GM18907 (cell line): ENCODE measurements at regions not wholly inside any gene's neighbourhood (a gene's known extent, or its start where the extent isn't known, plus 50 kb on each side); places are given as distances from the start of the nearest gene placed in this dataset.
A peak's percentile ranks its signal among the peaks of the same experiment; 100 is the strongest.

ENCODE experiments used
- ATAC-seq: cut with Tn5 transposase; IDR thresholded peaks from one replicate; pipeline ENCODE4 v1.9.1; 2021; ENCODE audit warnings: mild to moderate bottlenecking, moderate library complexity; ENCODE audit not compliant: unreplicated experiment

DNA sequence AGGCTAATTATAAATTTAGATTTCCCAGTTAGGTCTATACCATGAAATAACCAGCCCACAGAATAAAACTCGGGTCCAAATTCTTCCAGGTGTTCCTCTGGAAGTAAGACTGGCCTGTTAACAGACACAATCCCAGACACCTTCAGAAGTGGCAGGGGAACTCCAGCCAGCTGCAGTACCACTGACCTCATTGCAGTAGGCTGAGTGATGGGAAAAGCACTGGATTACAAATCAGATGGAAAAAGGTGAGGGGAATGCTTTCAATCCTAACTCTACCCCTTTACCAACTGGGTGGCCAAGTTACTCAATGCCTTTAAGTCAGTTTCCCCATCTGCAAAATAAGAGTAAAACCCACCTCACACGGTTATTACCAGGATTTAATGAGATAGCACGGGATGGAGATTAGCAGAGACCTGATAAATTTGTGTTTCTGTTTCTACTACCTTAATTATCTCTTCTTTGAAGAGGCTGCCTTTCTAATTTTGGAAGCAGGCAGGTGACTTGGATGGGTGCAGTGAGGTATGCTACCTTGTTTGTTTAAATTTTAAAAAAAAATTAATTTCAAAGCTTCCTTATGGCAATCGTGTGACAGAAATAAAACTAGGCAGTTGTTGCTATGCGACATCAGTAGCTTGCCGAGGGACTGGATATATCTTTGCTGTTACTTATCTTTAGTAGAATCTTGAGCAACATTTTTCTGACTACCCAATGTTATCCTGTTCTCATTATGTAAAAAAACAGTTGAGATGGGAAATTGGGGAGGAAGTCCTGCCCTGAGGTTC lies 167.3 kb upstream of the GRIN2B start:
- ATAC-seq, result no peak

DNA sequence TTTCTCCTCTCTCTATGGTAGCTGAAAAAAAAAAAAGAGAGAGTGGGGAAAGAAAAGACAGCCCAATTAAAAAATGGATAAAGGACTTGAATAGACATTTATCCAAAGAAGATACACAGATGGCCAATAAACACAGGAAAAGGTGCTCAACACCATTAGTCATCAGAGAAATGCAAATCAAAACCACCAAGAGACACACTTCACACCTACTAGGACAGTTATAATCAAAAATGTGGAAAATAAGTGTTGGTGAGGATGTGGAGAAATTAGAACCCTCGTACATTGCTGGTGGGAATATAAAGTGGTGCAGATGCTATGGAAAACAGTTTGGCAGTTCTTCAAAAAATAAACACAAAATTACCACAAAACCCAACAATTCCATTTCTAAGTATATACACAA lies 172.4 kb upstream of the GRIN2B start:
- no peak for ATAC-seq

DNA sequence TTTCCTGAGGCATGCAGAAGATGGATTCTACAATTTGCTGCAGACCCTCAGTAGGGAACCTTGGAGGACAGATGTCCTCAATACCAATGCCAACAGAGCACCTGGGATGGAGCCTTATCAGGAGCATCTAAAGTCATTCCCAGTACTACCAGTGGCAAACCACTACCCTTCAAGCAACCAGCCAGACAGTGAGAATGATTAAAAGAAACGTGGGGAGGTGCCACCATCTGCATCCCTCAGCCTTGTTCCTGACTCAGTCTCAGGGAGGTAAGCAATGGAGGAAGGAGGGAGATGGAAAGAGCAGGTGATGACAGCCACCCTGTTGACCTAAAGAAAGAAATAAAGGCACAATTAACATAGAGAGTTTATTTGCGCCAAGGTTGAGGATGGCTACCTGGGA lies 175.2 kb upstream of the GRIN2B start:
- peak; percentile 4 for ATAC-seq

DNA sequence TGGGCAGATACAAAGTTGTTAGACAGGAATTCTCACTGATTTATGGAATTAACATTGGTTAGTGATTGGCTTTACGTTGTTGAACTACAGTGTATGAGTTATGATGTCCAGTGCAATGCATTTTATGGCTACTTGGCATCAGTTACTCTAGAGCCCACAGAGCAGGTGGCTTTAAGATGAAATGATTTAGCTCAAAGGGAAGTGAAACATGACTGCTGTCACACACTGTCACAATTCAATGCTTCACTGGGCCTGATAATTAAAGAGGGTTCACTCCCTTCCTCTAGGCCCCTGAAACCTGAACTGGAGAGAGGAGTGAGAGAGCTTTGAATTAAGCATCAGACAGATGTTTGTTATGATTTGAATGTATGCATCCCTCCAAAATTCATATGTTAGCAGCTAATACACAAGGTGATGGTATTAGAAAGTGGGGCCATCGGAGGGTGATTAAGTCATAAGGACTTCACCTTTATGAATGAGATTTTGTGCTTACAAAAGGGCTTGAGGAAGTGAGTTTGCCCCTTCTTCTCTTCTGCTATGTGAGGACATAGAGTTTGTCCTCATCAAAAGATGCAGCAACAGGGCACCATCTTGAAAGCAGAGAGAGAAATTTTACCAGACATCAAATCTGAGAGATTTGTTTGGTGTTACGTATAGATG lies 175.8 kb upstream of the GRIN2B start:
- peak; percentile 99 for ATAC-seq

DNA sequence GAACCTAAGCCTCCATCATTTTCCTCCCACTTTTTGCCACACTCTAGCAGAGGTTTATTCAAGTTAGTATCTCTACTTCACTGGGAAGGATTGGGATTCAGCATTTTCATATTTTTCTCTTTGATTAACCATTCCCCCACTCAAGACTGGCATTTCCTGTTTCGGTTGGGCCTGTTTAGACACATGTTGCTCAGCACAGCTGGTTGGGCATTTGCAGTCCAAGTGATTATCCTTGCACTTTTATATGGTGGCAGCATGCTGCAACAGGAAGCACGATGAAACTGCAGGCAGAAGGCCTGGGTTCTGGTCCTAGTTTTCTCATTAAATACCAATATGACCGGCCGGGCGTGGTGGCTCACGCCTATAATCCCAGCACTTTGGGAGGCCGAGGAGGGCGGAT lies 182.9 kb upstream of the GRIN2B start:
- no peak for ATAC-seq

DNA sequence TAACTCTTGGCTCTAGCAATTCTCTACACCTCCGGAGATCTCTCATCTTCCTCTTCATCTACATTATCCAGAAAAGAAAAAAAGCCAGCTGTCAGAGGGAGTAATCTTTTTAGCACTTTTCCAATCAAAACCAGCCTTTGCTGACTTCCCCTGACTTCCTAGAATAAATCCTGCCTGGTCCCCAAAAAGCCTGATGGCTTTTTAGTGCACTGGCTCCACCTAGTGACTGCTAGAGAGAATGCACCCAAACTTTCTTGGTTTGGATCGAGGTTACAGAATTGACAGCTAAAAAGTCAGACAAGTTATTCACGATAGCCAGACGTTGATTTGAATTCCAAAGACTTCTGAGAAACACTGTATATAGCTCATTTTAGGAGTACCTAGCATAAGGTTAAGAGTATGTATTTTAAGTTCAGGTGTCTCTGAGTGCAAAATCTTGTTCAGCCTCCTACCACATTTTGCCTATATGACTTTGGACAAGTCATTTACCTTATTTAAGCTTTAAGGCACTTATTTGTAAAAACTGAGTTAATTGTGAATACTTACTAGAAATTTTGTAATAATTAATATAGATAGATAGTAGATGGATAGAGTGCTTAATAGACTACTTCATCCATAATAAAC lies 185.7 kb upstream of the GRIN2B start:
- ATAC-seq, result peak; percentile 61

DNA sequence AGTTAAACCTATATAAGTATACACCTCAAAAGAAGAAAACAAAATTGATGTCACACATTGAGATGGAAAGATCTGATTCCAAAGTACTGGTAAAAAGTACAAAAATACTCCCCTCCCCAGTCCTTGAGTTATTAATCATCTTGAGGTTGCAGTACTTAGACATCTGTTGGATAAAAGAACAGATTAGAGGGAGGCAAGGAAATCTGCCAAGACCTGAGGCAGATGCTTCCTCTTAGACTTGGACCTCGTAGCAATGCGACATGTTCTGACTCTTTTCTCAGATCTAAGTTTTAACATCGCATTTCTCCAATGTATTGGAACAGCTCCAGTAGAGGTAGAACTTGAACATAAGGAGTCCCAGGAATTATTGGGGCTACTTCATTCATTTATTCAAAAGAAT lies 187.9 kb upstream of the GRIN2B start:
- no peak for ATAC-seq

DNA sequence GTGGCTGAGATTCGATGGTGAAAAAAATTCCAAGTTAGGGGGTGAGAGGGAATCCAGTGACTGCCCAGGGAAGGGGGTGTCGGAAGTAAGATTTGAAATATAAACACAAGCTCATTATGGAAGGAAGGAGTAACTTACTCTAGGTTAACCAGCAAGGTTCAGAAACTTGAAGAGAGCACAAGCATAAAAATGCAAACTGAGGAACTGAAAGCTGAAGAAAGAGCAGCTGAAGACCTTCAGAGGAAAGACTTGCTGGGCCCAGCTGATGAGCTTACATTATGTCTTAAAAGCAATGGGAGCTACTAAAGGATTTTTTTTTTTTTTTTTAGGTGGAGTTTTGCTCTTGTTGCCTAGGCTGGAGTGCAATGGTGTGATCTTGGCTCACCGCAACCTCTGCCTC lies 189.7 kb upstream of the GRIN2B start:
- ATAC-seq, result peak; percentile 80

DNA sequence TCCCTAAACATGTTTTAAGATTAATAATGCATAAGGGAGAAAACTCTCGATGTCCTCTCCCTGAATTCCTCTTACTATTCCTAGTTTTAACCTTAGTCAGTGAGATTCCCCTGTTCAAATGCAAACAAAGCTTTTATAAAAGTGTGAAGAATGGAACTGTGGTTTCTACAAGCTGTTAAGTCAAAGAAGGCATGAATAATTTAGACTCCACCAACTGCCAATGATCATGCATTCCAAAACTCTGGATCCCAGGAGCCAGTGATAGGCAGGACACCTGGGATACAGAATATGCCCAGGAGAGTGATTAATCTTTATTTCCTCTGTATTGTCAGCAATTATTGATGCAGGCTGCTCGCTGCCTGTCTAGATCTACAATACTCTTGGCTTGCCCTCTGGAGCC lies 190.3 kb upstream of the ATF7IP start:
- ATAC-seq, result no peak

DNA sequence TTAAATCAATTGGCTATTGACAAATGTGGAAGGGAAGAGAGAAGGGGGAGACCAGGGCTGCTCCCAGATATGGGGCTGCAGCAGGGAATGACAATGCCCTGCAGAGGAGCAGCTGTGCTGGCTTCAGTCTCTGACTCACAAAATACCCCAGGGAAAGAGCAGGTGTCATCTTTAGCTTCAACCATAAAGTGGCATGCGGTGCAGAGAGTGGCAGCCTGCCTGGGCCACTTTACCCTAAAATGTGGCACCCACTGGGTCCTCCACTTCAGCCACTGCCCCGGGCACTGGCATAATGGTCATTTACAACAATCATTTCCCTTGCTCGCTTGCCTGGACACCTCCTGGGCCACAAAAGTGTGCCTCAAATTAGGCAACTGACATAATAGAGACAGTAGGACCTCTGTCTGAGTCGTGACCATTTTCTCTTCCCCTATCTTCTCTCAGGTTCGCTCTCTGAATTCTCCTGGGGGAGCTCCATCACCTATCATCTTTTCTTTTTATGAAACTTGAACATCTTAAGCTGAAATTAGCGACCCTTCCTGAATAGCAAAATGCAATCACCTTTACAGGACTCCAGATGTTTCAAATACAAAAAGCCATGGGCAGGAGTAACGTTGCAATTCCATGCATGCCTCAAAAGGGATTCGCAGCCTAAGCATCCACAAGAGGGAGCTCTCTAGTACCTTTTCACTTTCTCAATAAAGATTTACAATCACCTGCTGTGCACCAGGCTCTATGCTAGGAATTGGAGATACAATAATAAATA lies 179.9 kb upstream of the ATF7IP start:
- peak; percentile 79 for ATAC-seq

DNA sequence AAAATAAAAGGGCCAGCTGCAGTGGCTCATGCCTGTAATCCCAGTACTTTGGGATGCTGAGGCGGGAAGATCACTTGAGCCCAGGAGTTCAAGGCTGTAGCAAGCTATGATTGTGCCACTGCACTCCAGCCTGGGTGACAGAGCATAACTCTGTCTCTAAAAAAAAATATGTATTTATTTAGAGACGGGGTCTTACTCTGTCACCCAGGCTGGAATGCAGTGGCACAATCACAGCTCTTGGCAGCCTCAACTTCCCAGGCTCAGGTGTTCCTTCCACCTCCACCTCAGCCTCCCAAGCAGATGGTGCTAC lies 179.3 kb upstream of the ATF7IP start:
- peak; percentile 3 for ATAC-seq

DNA sequence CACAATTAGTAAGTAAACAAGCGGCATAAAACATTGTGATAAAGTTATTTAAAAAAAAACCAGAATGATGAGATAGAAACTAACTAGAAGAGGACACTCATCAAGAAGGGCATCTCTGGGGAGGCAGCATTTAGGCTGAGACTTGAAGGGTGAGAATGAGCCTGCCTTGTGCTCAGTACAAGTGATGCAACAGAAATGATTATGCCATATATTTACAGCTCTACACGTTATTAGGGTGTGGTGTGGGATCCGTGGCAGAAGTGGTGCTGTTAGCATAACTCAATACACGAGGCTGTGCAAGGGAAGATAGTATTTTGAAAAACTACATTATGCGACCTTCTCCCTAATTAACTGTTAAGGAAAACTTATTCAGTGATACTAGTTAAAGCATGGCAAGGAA lies 178.5 kb upstream of the ATF7IP start:
- no peak for ATAC-seq

DNA sequence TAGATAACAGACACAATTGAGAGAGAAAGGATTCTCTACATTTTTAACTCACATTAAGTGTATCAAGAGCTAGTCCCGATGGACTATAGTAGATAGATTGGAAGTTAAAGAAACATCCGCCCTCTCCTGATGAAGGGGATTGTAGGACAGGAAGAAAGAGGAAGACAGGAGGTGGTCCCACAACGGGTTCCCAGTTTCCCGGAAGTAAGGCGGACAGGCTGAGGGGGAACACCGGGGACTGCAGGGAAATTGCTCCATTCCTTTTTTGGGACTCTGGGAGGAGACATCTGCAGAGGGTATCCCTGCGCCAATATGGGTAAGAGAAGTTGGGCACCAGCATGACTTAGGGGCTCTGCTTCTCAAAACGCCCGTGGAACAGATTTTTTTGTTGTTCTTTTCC lies 177.5 kb upstream of the ATF7IP start:
- no peak for ATAC-seq

DNA sequence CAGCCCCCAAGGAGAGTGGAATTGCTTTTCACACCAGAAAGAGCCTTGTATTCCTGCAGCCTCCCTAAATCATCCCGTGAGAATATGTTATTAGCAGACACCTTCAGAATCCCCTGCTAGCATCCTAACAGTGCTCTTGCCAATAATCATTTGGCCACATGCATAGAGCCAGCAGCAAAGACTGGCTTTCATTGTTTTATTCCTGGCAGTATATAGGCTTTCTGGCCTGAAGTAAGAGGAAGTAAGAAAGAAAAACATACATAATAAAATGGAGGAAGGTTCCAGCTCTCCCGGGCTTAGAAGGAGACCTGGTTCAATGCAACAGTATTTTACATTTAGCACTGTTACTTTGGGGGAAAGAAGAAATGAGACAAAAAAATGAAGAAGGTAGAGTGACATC lies 176.7 kb upstream of the ATF7IP start:
- no peak for ATAC-seq

DNA sequence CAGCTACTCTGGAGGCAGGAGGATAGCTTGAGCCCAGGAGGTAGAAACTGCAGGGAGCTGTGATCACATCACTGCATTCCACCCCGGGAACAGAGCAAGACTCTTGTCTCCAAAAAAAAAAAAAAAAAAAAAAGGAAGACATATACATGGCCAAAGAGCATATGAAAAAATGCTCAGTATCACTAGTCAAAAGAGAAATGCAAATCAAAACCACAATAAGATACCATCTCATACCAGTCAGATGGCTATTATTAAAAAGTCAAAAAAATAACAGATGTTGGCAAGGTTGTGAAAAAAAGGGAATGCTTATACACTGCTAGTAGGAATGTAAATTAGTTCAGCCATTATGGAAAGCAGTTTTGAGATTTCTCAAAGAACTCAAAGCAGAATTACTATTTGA lies 174.8 kb upstream of the ATF7IP start:
- no peak for ATAC-seq

DNA sequence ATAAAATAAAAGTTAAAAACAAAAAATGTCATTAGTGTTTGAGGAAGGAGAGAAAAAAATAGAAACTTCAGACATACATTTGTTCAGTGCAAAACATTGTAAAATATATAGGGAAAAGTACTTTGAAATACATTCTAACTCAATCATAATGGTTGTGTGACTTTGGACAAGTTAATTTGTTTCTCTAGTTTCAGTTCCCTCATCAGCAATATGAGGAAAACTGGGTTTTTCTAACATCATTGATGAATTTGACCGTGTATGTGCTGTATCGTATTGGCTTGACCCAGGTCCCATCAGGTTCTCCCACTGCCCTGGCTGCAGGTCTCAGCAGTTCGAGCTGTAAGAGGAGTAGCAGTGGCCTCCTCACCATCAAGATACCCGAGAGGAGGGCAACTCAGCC lies 173.9 kb upstream of the ATF7IP start:
- no peak for ATAC-seq

DNA sequence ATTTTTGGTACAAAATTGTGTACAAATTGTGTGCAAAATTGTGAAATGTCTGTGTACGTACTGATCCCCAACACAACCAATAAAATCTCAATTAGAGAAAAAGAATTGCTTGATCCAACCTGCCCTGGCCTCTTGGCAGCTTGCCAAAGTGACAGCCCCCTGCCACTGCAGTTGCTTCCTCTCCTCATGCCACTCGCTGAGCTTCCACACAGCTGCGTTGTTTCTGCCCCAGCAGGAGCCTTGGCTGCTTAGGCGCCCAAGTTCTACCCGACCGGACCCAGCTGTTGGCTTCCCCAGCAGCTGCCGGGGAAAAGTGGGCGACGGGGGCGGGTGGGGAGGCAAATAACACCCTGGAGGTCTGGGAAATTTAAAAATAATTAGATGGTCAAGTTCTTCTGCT lies 171.8 kb upstream of the ATF7IP start:
- ATAC-seq, result no peak

DNA sequence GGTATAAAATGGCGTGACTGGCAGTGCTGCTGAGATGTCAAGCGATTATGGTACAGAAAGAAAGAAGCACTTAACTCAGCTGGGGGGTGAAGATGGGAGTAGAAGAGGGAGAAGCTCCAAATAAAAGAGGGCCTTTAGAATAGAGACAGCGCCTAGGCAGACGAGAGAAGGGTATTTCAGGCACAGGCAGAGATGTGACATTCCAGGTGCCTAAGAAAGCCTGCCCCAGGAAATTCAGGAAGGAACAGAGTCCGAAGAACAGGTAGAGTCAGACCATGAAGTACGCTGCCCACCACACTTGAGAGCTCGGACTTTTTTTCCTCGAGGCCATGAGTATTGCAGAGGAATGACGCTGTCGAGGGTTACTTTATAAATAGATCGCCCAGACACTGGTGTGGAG lies 170.9 kb upstream of the ATF7IP start:
- no peak for ATAC-seq

DNA sequence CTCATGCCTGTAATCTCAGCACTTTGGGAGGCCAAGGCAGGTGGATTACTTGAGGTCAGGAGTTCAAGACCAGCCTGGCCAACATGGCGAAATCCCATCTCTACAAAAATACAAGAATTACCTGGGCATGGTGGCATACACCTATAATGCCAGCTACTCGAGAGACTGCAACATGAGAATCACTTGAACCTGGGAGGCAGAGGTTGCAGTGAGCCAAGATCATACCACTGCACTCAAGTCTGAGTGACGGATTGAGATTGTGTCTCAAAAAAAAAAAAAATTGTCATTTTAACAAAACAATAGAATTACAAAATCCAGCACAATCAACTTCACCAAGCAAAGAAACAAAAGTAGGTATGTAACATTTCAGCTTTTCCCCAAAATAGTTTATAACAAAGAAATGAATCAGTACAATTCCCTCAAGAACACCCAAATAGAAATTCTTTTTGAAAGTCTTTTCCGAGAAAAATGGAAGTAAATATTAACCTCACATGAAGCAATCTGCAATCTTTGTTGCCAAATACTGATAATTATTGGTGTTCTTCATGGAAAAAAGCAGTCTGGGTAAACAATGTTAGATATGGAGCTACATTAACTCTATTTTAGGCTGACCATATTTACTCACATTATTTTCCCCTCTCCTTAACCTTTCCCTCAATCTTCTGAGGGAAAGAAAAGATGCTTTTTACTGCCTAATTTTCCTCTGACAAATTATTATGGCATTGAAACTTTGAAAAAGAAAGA lies 165.9 kb upstream of the ATF7IP start:
- no peak for ATAC-seq

DNA sequence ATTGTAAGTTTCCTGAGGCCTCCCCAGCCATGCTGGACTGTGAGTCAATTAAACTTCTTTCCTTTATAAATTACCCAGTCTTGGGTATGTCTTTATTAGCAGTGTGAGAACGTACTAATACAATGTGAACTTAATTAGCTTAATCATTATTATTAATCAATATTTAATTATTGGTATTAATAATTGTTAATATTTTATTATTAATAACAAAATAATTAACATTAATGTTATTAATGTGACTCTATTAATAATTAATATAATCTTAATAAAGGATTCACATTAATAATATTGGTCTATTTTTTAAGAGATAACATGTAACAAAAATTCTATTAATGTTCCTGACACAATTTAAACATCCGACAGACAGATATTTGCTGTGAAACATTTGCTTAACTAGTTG lies 164.9 kb upstream of the ATF7IP start:
- ATAC-seq, result no peak

DNA sequence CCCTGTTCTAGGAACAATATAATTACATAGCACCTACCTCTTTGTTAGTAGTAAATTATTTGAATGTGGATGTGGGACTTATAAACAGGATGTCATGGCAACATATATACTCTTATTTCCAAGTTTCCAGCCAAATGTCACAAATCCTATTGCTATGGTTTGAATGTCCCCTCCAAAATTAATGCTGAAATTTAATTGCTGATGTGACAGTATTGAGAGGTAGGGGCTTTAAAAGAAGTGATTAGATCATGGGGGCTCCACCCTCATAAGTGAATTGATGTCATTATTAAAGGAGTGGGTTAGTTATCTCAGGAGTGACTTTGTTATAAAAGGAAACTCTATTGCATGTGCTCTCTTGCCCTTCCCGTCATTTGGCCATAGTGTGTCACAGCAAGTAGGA lies 164.2 kb upstream of the ATF7IP start:
- ATAC-seq, result no peak
